ENCODE measurements at regions not wholly inside any gene's neighbourhood (a gene's known extent, or its start where the extent isn't known, plus 50 kb on each side); places are given as distances from the start of the nearest gene placed in this dataset.

DNA sequence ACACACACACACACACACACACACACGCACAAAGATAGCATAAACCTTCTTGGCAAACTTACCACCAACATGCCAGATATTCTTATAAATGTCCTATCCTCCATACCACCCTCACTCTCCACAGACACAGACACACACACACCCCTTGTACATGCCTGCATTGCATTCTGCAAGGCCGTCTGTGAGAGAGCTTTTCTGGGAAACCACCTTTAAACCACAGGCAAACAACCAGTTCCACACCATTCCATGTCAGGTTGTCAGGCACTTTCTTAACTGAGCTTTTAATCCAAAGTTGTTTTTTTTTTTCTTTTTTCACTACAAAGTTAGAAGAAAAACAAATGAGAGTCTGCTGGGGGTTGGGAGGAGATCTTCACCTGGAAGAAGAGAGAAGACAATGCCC is 221.1 kb downstream of the C1D start:
- FAIRE-seq: no peak
- intact Hi-C loops (cut with micrococcal nuclease; ENCODE audit: unreplicated experiment): loop anchor here (2.0 to 10.0 kb wide), 3 partner anchors 519 to 1827 kb away; no protein-coding TSS in a partner anchor
- Histone ChIP-seq H3K36me3 (replicated peaks in 1 of 2; ENCODE audit: control insufficient read depth in 1 of 2, insufficient read depth in 2 of 2, low read length in 2 of 2) (no peaks in the 10 kb centered on the region), H3K4me1 (ENCODE audit: insufficient read depth, low read length) (peaks cover 7% of the 10 kb centered on the region), H3K27me3 (ENCODE audit: control insufficient read depth in 1 of 2, insufficient read depth in 2 of 2, low read length in 2 of 2) (no peaks in the 10 kb centered on the region), H4K20me1 (ENCODE audit: insufficient read depth, low read length) (no peaks in the 10 kb centered on the region), H3K27ac (ENCODE audit: extremely low read length, insufficient read depth, low read length) (no peak overlapping the region), H2AFZ (ENCODE audit: low read length) (no peak overlapping the region), H3K4me3 (replicated peaks in 1 of 3; ENCODE audit: insufficient read depth in 1 of 3, low read depth in 2 of 3, low read length in 3 of 3) (no peak overlapping the region), H3K79me2 (ENCODE audit: insufficient read depth, low read length) (no peaks in the 10 kb centered on the region), H3K4me2 (ENCODE audit: low read depth, low read length) (no peak overlapping the region), H3K9ac (ENCODE audit: insufficient read depth, low read depth, low read length) (no peak overlapping the region), H3K9me3 (ENCODE audit: low read length) (no peaks in the 10 kb centered on the region)
- WGBS (ENCODE audit: low lambda C conversion rate): 13% methylated on average over 2 of the region's 2 CpGs
- TF ChIP-seq HES4 (CRISPR knock-in tag; IDR thresholded peaks at IDR 0.05; ENCODE audit: borderline replicate concordance): no peak
- no peak for TF ChIP-seq ZNF124 (CRISPR knock-in tag; IDR thresholded peaks at IDR 0.05)
- no peak for TF ChIP-seq TBX3 (IDR thresholded peaks at IDR 0.05; ENCODE audit: borderline replicate concordance)
- no peak for TF ChIP-seq ATAD3A (CRISPR knock-in tag; IDR thresholded peaks at IDR 0.05)
- TF ChIP-seq MED8 (CRISPR knock-in tag; IDR thresholded peaks at IDR 0.05; ENCODE audit: insufficient replicate concordance): no peak
- no peak for TF ChIP-seq ZNF850 (CRISPR knock-in tag; conservative IDR thresholded peaks at IDR 0.05)
- TF ChIP-seq, protein P1, sequence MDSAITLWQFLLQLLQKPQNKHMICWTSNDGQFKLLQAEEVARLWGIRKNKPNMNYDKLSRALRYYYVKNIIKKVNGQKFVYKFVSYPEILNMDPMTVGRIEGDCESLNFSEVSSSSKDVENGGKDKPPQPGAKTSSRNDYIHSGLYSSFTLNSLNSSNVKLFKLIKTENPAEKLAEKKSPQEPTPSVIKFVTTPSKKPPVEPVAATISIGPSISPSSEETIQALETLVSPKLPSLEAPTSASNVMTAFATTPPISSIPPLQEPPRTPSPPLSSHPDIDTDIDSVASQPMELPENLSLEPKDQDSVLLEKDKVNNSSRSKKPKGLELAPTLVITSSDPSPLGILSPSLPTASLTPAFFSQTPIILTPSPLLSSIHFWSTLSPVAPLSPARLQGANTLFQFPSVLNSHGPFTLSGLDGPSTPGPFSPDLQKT (CRISPR knock-in tag; IDR thresholded peaks at IDR 0.05; ENCODE audit: borderline replicate concordance): no peak
- no peak for TF ChIP-seq REXO4 (CRISPR knock-in tag; IDR thresholded peaks at IDR 0.05; ENCODE audit: borderline replicate concordance)
- no peak for TF ChIP-seq ADNP (CRISPR knock-in tag; IDR thresholded peaks at IDR 0.05)
- TF ChIP-seq YY1 (IDR thresholded peaks at IDR 0.05; ENCODE audit: insufficient read depth, insufficient replicate concordance, low read depth, low read length): no peak
- no peak for TF ChIP-seq CEBPZ (IDR thresholded peaks at IDR 0.05; ENCODE audit: low read length)
- TF ChIP-seq MLX (CRISPR knock-in tag; IDR thresholded peaks at IDR 0.05): no peak
- TF ChIP-seq TCF7 (IDR thresholded peaks at IDR 0.05; ENCODE audit: low read depth): no peak
- no peak for TF ChIP-seq SKIL (CRISPR knock-in tag; IDR thresholded peaks at IDR 0.05; ENCODE audit: borderline replicate concordance)
- in situ Hi-C loops (cut with HindIII; ENCODE audit: extremely low pct_ligation_motif_present, low pct_unique_long_range_greater_than_20kb): loop anchor here (10.0 to 25.0 kb wide), 2 partner anchors 1254 to 1407 kb away; partner anchors contain the start of gene MEIS1
- no peak for ATAC-seq
- DNase-seq (ENCODE audit: low spot score): no peak
- BruUV-seq (replicated peaks): no TSS peak
- ChIA-PET CTCF (ENCODE audit: low intra/inter-chr PET ratio, low total read pairs) (no interaction called here), POLR2A (no interaction called here)
